ENCODE measurements at regions not wholly inside any gene's neighbourhood (a gene's known extent, or its start where the extent isn't known, plus 50 kb on each side); places are given as distances from the start of the nearest gene placed in this dataset.

GRCh38 chr12:32048791-32049190 lies 57.9 kb upstream of the BICD1 start:
- TF ChIP-seq CTCF (IDR thresholded peaks at IDR 0.05) = no peak
- TF ChIP-seq POLR2A (IDR thresholded peaks at IDR 0.05) = no peak
- Histone ChIP-seq H3K4me3 (no peak overlapping the region), H3K27me3 (no peaks in the 10 kb centered on the region), H3K9me3 (peaks cover 0 to 13% (median 5%) of the 10 kb centered on the region in 12 donors), H3K4me1 (peaks cover 0 to 14% (median 0%) of the 10 kb centered on the region in 12 donors), H3K27ac (no peak overlapping the region), H3K36me3 (no peaks in the 10 kb centered on the region)
- DNase-seq = no peak
- WGBS, 4 donors = 90 to 100% (median 95%) methylated on average over 5 of the region's 5 CpGs
- intact Hi-C loops (cut with DNase I) = no loop called here
- no peak for ATAC-seq

- intact Hi-C loops (cut with DNase I) = no loop called here
- Histone ChIP-seq H3K9me3 (peaks cover 0 to 10% (median 0%) of the 10 kb centered on the region in 12 donors), H3K27me3 (no peaks in the 10 kb centered on the region), H3K4me3 (no peak overlapping the region), H3K36me3 (no peaks in the 10 kb centered on the region), H3K4me1 (peaks cover 0 to 14% (median 0%) of the 10 kb centered on the region in 12 donors), H3K27ac (no peak overlapping the region)
- ATAC-seq (no peak), DNase-seq (no peak)
- WGBS, 4 donors = 66 to 76% (median 74%) methylated on average over 2 of the region's 2 CpGs
- TF ChIP-seq CTCF (IDR thresholded peaks at IDR 0.05) (no peak), POLR2A (IDR thresholded peaks at IDR 0.05) (no peak)
Measured at GRCh38 chr12:32049956-32050355, 56.7 kb upstream of the BICD1 start.

GRCh38 chr12:32051511-32052211 lies 55.0 kb upstream of the BICD1 start:
- Histone ChIP-seq H3K4me3 (no peak overlapping the region), H3K36me3 (no peaks in the 10 kb centered on the region), H3K27me3 (no peaks in the 10 kb centered on the region), H3K27ac (peak overlapping the region in 1 of 12 donors; percentile 19), H3K4me1 (peaks cover 0 to 14% (median 0%) of the 10 kb centered on the region in 12 donors), H3K9me3 (peaks cover 0 to 10% (median 0%) of the 10 kb centered on the region in 12 donors)
- DNase-seq (no peak), ATAC-seq (peak; percentile 79 to 95 (median 86))
- TF ChIP-seq POLR2A (IDR thresholded peaks at IDR 0.05) (no peak), CTCF (IDR thresholded peaks at IDR 0.05) (no peak)
- 55 to 66% (median 62%) methylated on average over 4 of the region's 4 CpGs for WGBS, 4 donors
- intact Hi-C loops (cut with DNase I) = no loop called here

GRCh38 chr12:32052212-32052713 lies 54.4 kb upstream of the BICD1 start:
- DNase-seq (no peak), ATAC-seq (no peak)
- intact Hi-C loops (cut with DNase I) = no loop called here

More at GRCh38 chr12:32052212-32052713, 54.4 kb upstream of the BICD1 start:
- no peak for TF ChIP-seq POLR2A (IDR thresholded peaks at IDR 0.05)
- no peak for TF ChIP-seq CTCF (IDR thresholded peaks at IDR 0.05)
- Histone ChIP-seq H3K4me1 (peaks cover 0 to 14% (median 0%) of the 10 kb centered on the region in 12 donors), H3K4me3 (no peak overlapping the region), H3K9me3 (peaks cover 0 to 10% (median 0%) of the 10 kb centered on the region in 12 donors), H3K36me3 (no peaks in the 10 kb centered on the region), H3K27me3 (no peaks in the 10 kb centered on the region), H3K27ac (no peak overlapping the region)
- 26 to 41% (median 38%) methylated on average over 5 of the region's 5 CpGs for WGBS, 4 donors
